ENCODE measurements at regions not wholly inside any gene's neighbourhood (a gene's known extent, or its start where the extent isn't known, plus 50 kb on each side); places are given as distances from the start of the nearest gene placed in this dataset.

DNA sequence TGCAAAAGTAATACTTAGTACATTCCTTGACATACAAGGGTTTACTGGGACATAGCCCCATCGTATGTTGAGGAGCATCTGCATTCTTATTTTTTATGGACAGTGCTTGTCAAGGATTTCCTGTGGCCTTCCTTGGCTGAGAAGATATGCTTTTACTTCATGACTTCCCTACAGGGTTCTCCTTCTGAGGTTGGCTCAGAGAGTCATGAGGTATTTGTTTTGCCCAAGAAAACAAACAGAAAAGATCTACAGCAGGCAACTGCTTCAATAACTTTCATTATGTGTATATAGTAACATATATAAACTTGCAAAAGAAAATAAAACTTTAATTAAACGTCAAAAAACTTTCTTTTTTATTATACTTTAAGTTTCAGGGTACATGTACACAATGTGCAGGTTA is 577.2 kb upstream of the SEMA3D start (continued):
- TF ChIP-seq ZBTB33 (IDR thresholded peaks at IDR 0.05; ENCODE audit: extremely low read depth, insufficient replicate concordance, low read length) (no peak), SP1 (IDR thresholded peaks at IDR 0.05; ENCODE audit: low read depth) (no peak), EZH2 (IDR thresholded peaks at IDR 0.05) (no peak), ATF3 (IDR thresholded peaks at IDR 0.05) (no peak)
- TF ChIP-seq, protein P1, sequence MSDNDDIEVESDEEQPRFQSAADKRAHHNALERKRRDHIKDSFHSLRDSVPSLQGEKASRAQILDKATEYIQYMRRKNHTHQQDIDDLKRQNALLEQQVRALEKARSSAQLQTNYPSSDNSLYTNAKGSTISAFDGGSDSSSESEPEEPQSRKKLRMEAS (IDR thresholded peaks at IDR 0.05): no peak

DNA sequence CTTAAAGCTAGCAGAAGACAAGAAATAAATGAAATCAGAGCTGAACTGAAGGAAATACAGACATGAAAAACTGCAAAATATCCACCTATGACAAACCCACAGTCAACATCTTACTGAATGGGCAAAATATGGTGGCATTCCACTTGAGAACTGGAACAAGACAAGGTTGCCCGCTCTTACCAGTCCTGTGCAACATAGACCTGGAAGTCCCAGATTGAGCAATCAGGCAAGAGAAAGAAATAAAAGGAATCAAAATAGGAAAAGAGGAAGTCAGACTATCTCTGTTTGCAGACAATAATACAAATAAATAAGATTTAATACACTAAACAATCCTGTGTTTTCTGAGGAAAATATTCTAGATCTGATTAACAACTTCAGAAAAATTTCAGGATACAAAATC is 570.5 kb upstream of the SEMA3D start:
- no peaks in the 10 kb centered on the region for H3K36me3 ChIP-seq (ENCODE audit: control insufficient read depth in 1 of 2, insufficient read depth in 2 of 2, low read length in 2 of 2)
- no peaks in the 10 kb centered on the region for H3K27me3 ChIP-seq (ENCODE audit: insufficient read depth, low read length)
- DNase-seq (ENCODE audit: low read depth, low spot score): no peak
- ATAC-seq: no peak
- no peaks in the 10 kb centered on the region for H4K20me1 ChIP-seq (ENCODE audit: insufficient read depth)
- ChIA-PET POLR2A (no interaction called here), CTCF (no interaction called here), RAD21 (ENCODE audit: low non-redundant PET in 1 of 2, low total read pairs in 2 of 2, uncharacterized antibody in 2 of 2, unreplicated experiment in 2 of 2) (no interaction called here)
- H2AFZ ChIP-seq (ENCODE audit: low read depth, low read length, poor library complexity, severe bottlenecking): no peak overlapping the region
- H3K9ac ChIP-seq (ENCODE audit: low read length): no peak overlapping the region
- H3K4me2 ChIP-seq (ENCODE audit: low read length): no peak overlapping the region
- BruUV-seq (replicated peaks): no TSS peak
- H3K79me2 ChIP-seq (ENCODE audit: insufficient read depth, low read length): no peaks in the 10 kb centered on the region
- no peak overlapping the region for H3K27ac ChIP-seq (ENCODE audit: low read depth, low read length)
- H3K9me2 ChIP-seq (ENCODE audit: insufficient read depth): no peaks in the 10 kb centered on the region
- no peaks in the 10 kb centered on the region for H3K4me1 ChIP-seq (ENCODE audit: control insufficient read depth in 1 of 2, insufficient read depth in 2 of 2, low read length in 2 of 2)
- intact Hi-C loops (cut with micrococcal nuclease): no loop called here
- H3K4me3 ChIP-seq (replicated peaks in 1 of 2; ENCODE audit: low read depth in 1 of 2, low read length in 2 of 2): no peak overlapping the region
- no peaks in the 10 kb centered on the region for H3K9me3 ChIP-seq (ENCODE audit: control insufficient read depth in 1 of 2, insufficient read depth in 1 of 2, low read depth in 1 of 2, low read length in 2 of 2)
- TF ChIP-seq EZH2phosphoT487 (IDR thresholded peaks at IDR 0.05; ENCODE audit: borderline replicate concordance) (no peak), FOSL1 (IDR thresholded peaks at IDR 0.05; ENCODE audit: low read depth) (no peak), YY1 (IDR thresholded peaks at IDR 0.05; ENCODE audit: extremely low read depth, insufficient replicate concordance, low read depth, low read length) (no peak), ATF3 (IDR thresholded peaks at IDR 0.05) (no peak), ZNF274 (IDR thresholded peaks at IDR 0.05; ENCODE audit: low read depth, low read length) (no peak), RAD21 (IDR thresholded peaks at IDR 0.05; ENCODE audit: low read depth) (no peak), JUND (IDR thresholded peaks at IDR 0.05) (no peak), SRF (IDR thresholded peaks at IDR 0.05; ENCODE audit: low read depth) (no peak), SP1 (IDR thresholded peaks at IDR 0.05; ENCODE audit: low read depth) (no peak), ZFX (IDR thresholded peaks at IDR 0.05) (no peak), SIN3A (IDR thresholded peaks at IDR 0.05; ENCODE audit: low read depth) (no peak), TCF7L2 (IDR thresholded peaks at IDR 0.05; ENCODE audit: borderline replicate concordance, extremely low read depth, insufficient read depth, insufficient read length) (no peak), POLR2AphosphoS5 (IDR thresholded peaks at IDR 0.05; ENCODE audit: low read depth, low read length) (no peak), CTCF (IDR thresholded peaks at IDR 0.05 in 2 of 3, conservative IDR thresholded peaks at IDR 0.05 in 1 of 3; ENCODE audit: borderline replicate concordance in 1 of 3, insufficient read depth in 1 of 3, low read depth in 2 of 3, low read length in 2 of 3) (no peak), EZH2 (IDR thresholded peaks at IDR 0.05) (no peak), ELF1 (IDR thresholded peaks at IDR 0.05; ENCODE audit: borderline replicate concordance, low read depth) (no peak)
- TF ChIP-seq, protein P1 (IDR thresholded peaks at IDR 0.05): no peak
